ENCODE measurements at regions not wholly inside any gene's neighbourhood (a gene's known extent, or its start where the extent isn't known, plus 50 kb on each side); places are given as distances from the start of the nearest gene placed in this dataset.

- H3K27me3 ChIP-seq (ENCODE audit: insufficient read depth, poor library complexity, severe bottlenecking): no peaks in the 10 kb centered on the region
- TF ChIP-seq CTCF (IDR thresholded peaks at IDR 0.05; ENCODE audit: insufficient read depth, low read length) (no peak), SPI1 (IDR thresholded peaks at IDR 0.05; ENCODE audit: borderline replicate concordance, low read depth) (no peak), REST (IDR thresholded peaks at IDR 0.05; ENCODE audit: insufficient replicate concordance, low read depth) (no peak), GABPA (IDR thresholded peaks at IDR 0.05; ENCODE audit: low read depth) (no peak), POLR2AphosphoS5 (IDR thresholded peaks at IDR 0.05; ENCODE audit: low read depth) (no peak)
- H3K27ac ChIP-seq (replicated peaks): no peak overlapping the region
- DNase-seq (ENCODE audit: low read depth in 1 of 2, low spot score in 1 of 2): no peak
- no peak overlapping the region for H3K4me3 ChIP-seq (replicated peaks; ENCODE audit: insufficient read depth, low read length)
Measured at GRCh38 chr18:57286949-57287348, 65.4 kb upstream of the ST8SIA3 start.

- no peak for TF ChIP-seq GABPA (IDR thresholded peaks at IDR 0.05; ENCODE audit: low read depth)
- no peak for TF ChIP-seq REST (IDR thresholded peaks at IDR 0.05; ENCODE audit: insufficient replicate concordance, low read depth)
- TF ChIP-seq CTCF (IDR thresholded peaks at IDR 0.05; ENCODE audit: insufficient read depth, low read length): no peak
- no peak for TF ChIP-seq SPI1 (IDR thresholded peaks at IDR 0.05; ENCODE audit: borderline replicate concordance, low read depth)
- TF ChIP-seq POLR2AphosphoS5 (IDR thresholded peaks at IDR 0.05; ENCODE audit: low read depth): no peak
Measured at GRCh38 chr18:57287766-57288165, 64.6 kb upstream of the ST8SIA3 start.

GRCh38 chr18:57294547-57294946 is 57.8 kb upstream of the ST8SIA3 start:
- TF ChIP-seq SPI1 (IDR thresholded peaks at IDR 0.05; ENCODE audit: borderline replicate concordance, low read depth) (no peak), GABPA (IDR thresholded peaks at IDR 0.05; ENCODE audit: low read depth) (no peak), REST (IDR thresholded peaks at IDR 0.05; ENCODE audit: insufficient replicate concordance, low read depth) (no peak), CTCF (IDR thresholded peaks at IDR 0.05; ENCODE audit: insufficient read depth, low read length) (no peak), POLR2AphosphoS5 (IDR thresholded peaks at IDR 0.05; ENCODE audit: low read depth) (no peak)
- no peak overlapping the region for H3K4me3 ChIP-seq (replicated peaks; ENCODE audit: insufficient read depth, low read length)
- DNase-seq (ENCODE audit: low read depth in 1 of 2, low spot score in 1 of 2): no peak
- H3K27me3 ChIP-seq (ENCODE audit: insufficient read depth, poor library complexity, severe bottlenecking): peaks cover 7% of the 10 kb centered on the region
- no peak overlapping the region for H3K27ac ChIP-seq (replicated peaks)

More at GRCh38 chr18:57287766-57288165, 64.6 kb upstream of the ST8SIA3 start:
- no peak for DNase-seq (ENCODE audit: low read depth in 1 of 2, low spot score in 1 of 2)
- Histone ChIP-seq H3K27me3 (ENCODE audit: insufficient read depth, poor library complexity, severe bottlenecking) (no peaks in the 10 kb centered on the region), H3K4me3 (replicated peaks; ENCODE audit: insufficient read depth, low read length) (no peak overlapping the region), H3K27ac (replicated peaks) (no peak overlapping the region)

Data from HL-60 (cell line).